Breast epithelium (tissue), 3 donors: ENCODE measurements at regions not wholly inside any gene's neighbourhood (a gene's known extent, or its start where the extent isn't known, plus 50 kb on each side); places are given as distances from the start of the nearest gene placed in this dataset.

Source experiments
- POLR2A ChIP-seq: fragments of 450-650 bp; IDR thresholded peaks from one replicate; pipeline ENCODE4 v1.6.1; 2016; ENCODE audit warnings: antibody characterized with exemption, mild to moderate bottlenecking, moderate library complexity
- TF ChIP-seq, protein P1 (sequence below), 3 donors: fragments of 450-650 bp; IDR thresholded peaks; one replicate each; pipeline ENCODE4 v1.5.1; 2016 to 2017; ENCODE audit warnings: antibody characterized with exemption in 3 of 3, mild to moderate bottlenecking in 3 of 3, moderate library complexity in 3 of 3

DNA sequence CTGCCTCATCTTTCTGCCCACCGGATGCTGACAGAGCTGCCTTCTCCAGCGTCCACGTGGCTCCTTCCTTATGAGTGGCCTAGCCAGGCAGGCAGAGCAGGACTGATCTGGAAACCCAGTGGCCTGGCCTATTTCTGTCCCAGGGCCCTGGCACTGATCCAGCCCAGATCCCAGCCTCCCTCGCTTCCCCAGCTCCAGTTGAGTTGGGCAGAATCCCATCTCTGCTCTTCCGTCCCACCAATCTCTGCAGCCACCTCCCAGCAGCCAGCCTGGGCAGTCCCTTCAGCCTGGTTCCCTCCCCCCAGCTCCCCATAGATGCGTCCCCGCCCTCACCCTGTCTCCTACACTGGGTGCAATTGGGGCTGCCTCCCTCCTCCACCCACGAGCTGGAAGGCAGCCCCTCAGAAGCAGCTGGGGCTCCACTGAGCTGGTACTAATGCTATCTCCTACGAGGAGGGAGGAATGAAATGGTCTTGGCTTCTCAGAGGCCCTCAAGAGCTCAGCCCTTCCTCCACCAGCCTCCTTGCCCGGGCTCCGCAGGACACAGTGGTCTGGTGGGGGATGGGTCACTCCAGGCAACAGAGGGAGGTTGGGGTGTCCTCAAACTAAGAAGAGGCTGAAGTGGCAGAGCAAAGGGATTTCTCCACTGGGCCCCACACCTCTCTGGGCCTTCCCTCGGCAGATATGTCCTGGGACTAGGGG, 94.2 kb downstream of the PJA1 start:
- TF ChIP-seq, protein P1, sequence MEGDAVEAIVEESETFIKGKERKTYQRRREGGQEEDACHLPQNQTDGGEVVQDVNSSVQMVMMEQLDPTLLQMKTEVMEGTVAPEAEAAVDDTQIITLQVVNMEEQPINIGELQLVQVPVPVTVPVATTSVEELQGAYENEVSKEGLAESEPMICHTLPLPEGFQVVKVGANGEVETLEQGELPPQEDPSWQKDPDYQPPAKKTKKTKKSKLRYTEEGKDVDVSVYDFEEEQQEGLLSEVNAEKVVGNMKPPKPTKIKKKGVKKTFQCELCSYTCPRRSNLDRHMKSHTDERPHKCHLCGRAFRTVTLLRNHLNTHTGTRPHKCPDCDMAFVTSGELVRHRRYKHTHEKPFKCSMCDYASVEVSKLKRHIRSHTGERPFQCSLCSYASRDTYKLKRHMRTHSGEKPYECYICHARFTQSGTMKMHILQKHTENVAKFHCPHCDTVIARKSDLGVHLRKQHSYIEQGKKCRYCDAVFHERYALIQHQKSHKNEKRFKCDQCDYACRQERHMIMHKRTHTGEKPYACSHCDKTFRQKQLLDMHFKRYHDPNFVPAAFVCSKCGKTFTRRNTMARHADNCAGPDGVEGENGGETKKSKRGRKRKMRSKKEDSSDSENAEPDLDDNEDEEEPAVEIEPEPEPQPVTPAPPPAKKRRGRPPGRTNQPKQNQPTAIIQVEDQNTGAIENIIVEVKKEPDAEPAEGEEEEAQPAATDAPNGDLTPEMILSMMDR (IDR thresholded peaks at IDR 0.05), result no peak
- TF ChIP-seq POLR2A, result no peak
